ENCODE measurements at regions not wholly inside any gene's neighbourhood (a gene's known extent, or its start where the extent isn't known, plus 50 kb on each side); places are given as distances from the start of the nearest gene placed in this dataset.

GRCh38 chr4:181388061-181388460 lies 855.1 kb upstream of the TENM3 start:
- TF ChIP-seq, protein P1, sequence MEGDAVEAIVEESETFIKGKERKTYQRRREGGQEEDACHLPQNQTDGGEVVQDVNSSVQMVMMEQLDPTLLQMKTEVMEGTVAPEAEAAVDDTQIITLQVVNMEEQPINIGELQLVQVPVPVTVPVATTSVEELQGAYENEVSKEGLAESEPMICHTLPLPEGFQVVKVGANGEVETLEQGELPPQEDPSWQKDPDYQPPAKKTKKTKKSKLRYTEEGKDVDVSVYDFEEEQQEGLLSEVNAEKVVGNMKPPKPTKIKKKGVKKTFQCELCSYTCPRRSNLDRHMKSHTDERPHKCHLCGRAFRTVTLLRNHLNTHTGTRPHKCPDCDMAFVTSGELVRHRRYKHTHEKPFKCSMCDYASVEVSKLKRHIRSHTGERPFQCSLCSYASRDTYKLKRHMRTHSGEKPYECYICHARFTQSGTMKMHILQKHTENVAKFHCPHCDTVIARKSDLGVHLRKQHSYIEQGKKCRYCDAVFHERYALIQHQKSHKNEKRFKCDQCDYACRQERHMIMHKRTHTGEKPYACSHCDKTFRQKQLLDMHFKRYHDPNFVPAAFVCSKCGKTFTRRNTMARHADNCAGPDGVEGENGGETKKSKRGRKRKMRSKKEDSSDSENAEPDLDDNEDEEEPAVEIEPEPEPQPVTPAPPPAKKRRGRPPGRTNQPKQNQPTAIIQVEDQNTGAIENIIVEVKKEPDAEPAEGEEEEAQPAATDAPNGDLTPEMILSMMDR (IDR thresholded peaks at IDR 0.05; ENCODE audit: unreplicated experiment) = no peak
- no peak overlapping the region for H3K4me3 Mint-ChIP-seq (ENCODE audit: low read depth)
- H3K27me3 Mint-ChIP-seq = no peaks in the 10 kb centered on the region
- H3K27ac Mint-ChIP-seq = no peak overlapping the region
- no peaks in the 10 kb centered on the region for H3K4me1 Mint-ChIP-seq (ENCODE audit: low read depth)
- H3K36me3 Mint-ChIP-seq (ENCODE audit: insufficient read depth) = no peaks in the 10 kb centered on the region
- no peak for DNase-seq (ENCODE audit: low spot score, unreplicated experiment)
- no peaks in the 10 kb centered on the region for H3K9me3 Mint-ChIP-seq (ENCODE audit: low read depth)

DNA sequence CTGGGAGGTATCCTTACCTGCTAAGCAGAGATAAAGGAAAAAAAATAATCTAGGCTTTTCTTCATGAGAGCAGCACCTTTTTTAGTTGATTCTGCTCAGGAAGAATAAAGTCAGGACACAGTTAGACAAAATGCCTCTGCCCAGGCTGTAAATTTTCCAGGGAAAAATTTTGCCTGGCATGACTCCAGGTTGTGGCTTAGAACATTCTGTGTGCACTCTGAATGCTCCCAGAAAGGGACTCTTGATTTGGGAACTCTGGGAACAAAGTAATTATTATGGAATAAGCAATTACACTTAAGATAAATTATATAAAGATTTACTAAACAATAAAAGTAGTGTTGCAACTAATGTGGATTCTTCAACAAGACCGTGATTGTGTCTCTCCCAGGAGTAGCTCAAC lies 826.2 kb upstream of the TENM3 start:
- Mint-ChIP-seq H3K4me1 (ENCODE audit: low read depth) (no peaks in the 10 kb centered on the region), H3K27ac (no peak overlapping the region), H3K36me3 (ENCODE audit: insufficient read depth) (no peaks in the 10 kb centered on the region), H3K9me3 (ENCODE audit: low read depth) (peaks cover 5% of the 10 kb centered on the region), H3K4me3 (ENCODE audit: low read depth) (no peak overlapping the region), H3K27me3 (no peaks in the 10 kb centered on the region)
- TF ChIP-seq, protein P1 (IDR thresholded peaks at IDR 0.05; ENCODE audit: unreplicated experiment) = no peak
- DNase-seq (ENCODE audit: low spot score, unreplicated experiment) = no peak

DNA sequence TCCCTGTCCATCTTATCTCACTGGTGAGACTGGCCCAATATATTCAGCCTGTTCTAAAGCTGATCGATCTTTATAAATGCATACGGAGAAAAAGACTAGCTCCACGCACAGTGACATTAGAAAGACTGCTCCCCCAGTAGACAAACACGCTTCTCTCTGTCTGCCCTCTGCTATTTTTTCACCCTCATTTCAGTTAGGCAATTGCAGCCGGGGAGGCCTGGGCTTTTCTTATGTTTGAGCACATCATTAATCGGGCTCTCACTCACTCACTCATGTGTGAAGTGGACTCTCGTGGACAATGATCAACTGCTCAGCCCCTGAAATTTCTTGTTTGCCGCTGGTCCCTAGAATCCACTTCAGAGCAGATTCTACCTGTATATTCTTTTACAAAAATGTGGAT lies 824.7 kb upstream of the TENM3 start:
- H3K9me3 Mint-ChIP-seq (ENCODE audit: low read depth) = peaks cover 5% of the 10 kb centered on the region
- no peaks in the 10 kb centered on the region for H3K4me1 Mint-ChIP-seq (ENCODE audit: low read depth)
- no peaks in the 10 kb centered on the region for H3K27me3 Mint-ChIP-seq
- no peak overlapping the region for H3K4me3 Mint-ChIP-seq (ENCODE audit: low read depth)
- no peak for DNase-seq (ENCODE audit: low spot score, unreplicated experiment)
- no peaks in the 10 kb centered on the region for H3K36me3 Mint-ChIP-seq (ENCODE audit: insufficient read depth)
- H3K27ac Mint-ChIP-seq = no peak overlapping the region
- TF ChIP-seq, protein P1 (IDR thresholded peaks at IDR 0.05; ENCODE audit: unreplicated experiment) = no peak

DNA sequence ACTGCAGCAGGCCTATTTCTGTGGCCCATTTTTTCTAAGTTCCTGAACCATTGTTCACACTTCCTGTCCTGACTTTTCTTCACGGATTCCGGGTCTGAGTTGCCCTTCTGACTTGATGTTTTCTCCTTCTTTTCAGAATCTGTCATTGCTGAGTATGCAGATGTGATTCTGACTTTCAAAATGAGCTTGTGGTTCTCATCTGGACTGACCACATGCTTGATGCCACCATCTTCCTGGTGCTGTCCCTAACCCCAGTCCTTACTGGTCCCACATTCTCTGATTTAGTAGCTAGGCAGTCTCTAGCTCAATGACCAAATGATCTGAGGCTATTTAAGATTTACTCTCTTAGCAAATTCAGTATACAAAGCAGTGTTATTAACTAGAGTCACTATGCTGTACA lies 822.3 kb upstream of the TENM3 start:
- no peaks in the 10 kb centered on the region for H3K27me3 Mint-ChIP-seq
- TF ChIP-seq, protein P1 (IDR thresholded peaks at IDR 0.05; ENCODE audit: unreplicated experiment) = no peak
- H3K4me3 Mint-ChIP-seq (ENCODE audit: low read depth) = no peak overlapping the region
- H3K9me3 Mint-ChIP-seq (ENCODE audit: low read depth) = no peaks in the 10 kb centered on the region
- no peaks in the 10 kb centered on the region for H3K36me3 Mint-ChIP-seq (ENCODE audit: insufficient read depth)
- no peak overlapping the region for H3K27ac Mint-ChIP-seq
- no peaks in the 10 kb centered on the region for H3K4me1 Mint-ChIP-seq (ENCODE audit: low read depth)
- DNase-seq (ENCODE audit: low spot score, unreplicated experiment) = no peak

GRCh38 chr4:181424362-181425016 lies 818.7 kb upstream of the TENM3 start:
- TF ChIP-seq, protein P1 (IDR thresholded peaks at IDR 0.05; ENCODE audit: unreplicated experiment) = no peak
- no peak for DNase-seq (ENCODE audit: low spot score, unreplicated experiment)
- Mint-ChIP-seq H3K4me1 (ENCODE audit: low read depth) (no peaks in the 10 kb centered on the region), H3K9me3 (ENCODE audit: low read depth) (no peaks in the 10 kb centered on the region), H3K27me3 (no peaks in the 10 kb centered on the region), H3K27ac (no peak overlapping the region), H3K36me3 (ENCODE audit: insufficient read depth) (no peaks in the 10 kb centered on the region), H3K4me3 (ENCODE audit: low read depth) (no peak overlapping the region)
